CD4-positive, alpha-beta T cell treated with Interferon gamma for 1 hour (primary cell): ENCODE measurements at regions not wholly inside any gene's neighbourhood (a gene's known extent, or its start where the extent isn't known, plus 50 kb on each side); places are given as distances from the start of the nearest gene placed in this dataset.
"Not testable (repeated sequence)": the region's sequence is repeated elsewhere in the genome, so short reads cannot be mapped to it uniquely, and the experiment has no call there.

Experiments
- DNase-seq: peaks from one replicate; pipeline ENCODE4 v3.0.0-alpha.2; 2020

DNA sequence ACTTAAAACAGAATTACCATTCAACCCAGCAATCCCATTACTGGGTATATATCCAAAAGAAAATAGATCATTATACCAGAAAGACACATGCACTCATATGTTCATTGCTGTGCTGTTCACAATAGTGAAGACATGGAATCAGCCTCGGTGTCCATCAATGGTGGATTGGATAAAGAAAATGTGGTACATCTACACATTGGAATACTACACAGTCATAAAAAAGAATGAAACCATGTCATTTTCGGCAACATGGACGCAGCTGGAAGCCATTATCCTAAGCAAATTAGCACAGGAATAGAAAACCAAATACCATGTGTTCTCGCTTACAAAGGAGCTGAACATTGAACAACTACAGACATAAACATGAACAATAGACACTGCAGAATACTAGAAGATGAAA is 244.8 kb upstream of the PROX1 start:
- no peak for DNase-seq

DNA sequence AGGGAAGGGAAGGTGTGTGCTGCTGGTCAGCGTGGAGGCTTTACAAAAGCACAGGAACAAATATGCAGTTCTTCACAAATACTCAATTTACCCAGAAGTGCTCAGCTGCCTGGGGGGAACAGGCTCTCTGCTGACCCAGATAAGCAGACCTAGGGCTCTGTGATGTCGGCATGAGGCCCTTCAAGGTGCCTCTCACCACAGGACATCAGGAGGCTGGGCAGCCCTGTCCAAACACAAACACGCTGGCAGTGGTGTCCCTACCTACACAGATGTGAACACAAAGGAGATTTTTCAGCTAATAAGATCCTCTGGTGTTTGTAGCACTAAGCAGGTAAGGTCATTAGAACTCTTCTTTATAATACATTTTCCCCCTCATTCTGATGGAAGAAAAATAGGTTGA is 243.0 kb upstream of the PROX1 start:
- no peak for DNase-seq

DNA sequence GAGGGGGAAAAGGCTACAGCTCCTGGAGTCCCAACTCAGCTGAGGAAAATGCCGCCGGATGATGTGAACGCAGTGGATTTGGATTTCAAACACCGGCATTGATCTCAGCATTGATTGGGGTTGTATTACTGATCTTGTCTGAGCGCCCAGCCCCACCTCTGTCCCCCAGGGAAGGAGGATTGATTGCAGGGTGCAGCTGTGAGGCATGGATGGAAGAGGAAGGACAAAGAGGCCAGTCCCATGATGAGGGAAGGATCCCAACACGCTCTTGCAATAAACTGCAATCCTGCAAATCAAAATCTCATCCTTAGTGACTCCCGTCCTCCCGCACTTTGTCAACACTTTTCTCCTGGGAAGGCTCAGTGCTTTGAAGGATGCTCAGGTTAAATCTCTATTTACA is 242.3 kb upstream of the PROX1 start:
- no peak for DNase-seq

DNA sequence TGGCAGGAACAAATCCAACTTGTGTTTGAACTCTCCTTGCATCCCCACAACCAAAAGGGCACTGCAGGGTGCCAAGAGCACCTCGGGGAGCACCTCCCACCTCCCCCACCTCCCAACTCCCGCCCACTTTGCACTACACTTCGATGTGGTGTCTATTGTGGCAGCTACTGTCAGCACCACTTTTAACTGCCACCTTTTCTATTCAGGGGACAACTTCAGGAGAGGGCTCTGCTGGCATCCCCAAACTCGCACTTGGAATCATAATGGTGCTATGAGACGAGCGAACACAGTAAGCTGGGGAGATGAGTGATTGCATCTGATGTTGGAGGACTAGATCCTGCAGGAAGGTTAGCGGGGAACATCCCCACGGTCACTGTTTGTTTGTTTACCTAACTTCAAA is 238.2 kb upstream of the PROX1 start:
- no peak for DNase-seq

DNA sequence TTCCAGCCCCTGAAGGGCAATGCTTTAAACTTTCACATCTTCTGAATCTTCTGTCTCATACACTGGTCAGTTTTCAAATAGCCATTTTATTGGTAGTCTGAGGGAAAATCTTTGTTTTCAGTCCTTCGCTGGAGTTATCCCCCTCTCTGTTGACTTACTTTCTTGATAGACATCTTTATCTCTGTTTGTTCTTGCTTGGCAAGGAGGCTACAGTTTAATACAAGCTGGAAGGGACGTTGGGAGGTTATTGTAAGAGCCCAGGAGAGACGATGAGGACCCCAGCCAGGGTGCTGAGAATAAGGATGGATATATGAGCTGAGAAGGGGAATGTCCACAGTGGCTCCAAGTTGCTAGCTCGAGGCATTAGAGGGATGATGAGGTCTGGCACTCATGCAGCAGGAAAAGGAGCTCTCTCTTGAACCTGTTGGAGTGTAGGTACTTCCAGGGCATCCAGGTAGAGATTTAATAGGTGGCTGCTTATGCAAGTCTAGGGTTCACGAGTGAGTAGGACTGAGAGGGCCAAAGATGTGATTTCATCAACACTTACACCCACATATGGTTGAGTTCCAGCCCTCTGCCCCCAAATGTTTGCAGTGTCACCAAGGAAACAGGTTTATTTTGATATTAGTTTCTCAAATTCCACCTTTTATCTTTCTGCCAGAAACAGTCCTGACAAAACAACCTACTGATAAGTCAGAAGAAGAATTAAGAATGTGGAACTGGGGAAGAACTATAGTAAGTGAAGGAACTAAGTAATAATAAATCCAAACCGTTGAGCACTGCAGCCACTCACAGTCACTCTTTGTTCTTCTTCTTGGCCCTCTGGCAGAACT is 237.3 kb upstream of the PROX1 start:
- no peak for DNase-seq

DNA sequence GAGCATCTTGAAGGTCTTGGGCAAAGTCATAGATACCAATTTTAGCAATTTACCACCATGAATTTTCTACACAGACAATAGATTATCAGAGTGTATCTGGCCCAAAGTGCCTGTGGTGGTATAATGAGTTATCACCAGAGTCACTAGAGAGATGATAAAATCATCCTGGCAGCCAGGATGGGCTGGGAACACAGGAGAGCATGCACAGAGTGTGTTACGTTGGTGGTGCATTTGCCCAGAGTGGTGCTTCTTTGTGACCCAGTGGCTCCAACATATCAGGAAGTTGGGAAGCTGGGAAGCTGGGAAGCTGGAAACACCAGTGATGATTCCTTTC is 236.7 kb upstream of the PROX1 start:
- DNase-seq = no peak

DNA sequence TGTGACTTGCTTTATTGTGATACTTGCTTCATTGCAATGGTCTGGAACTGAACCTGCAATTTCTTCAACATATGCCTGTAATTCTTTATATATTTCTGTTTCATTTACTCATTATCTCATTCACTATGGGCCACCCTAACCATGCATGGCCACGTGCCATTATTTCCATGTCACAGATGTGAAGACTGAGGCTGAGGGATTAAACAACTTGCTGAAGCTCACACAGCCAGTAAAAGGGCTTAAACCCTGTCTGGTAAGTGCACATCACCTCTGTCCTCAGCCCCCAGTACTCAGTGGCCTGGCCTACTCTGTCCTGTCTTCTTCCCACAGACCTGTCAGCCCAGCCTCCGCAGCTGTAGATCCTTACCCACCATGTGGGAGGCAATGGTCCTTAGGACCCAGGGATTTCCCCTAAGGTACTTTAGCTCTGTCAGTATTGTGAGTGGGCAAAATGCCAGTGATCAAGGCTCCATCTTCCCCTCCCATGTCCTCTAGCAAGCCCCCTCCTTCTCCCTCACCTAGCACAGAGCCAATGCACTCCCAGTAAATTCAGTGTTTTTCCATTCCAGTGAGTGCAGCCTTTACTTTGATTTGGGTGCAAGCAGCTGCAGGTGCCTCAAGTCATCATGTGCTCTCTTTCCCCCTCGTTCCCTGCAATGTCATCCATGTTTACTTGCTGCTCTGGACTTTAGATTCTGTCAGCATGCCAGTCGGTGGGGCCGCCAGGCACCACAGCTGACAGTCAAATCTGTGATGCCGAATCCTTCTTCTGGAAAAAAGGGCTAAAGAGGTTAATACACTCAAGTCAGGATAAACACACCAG is 228.2 kb upstream of the PROX1 start:
- no peak for DNase-seq

DNA sequence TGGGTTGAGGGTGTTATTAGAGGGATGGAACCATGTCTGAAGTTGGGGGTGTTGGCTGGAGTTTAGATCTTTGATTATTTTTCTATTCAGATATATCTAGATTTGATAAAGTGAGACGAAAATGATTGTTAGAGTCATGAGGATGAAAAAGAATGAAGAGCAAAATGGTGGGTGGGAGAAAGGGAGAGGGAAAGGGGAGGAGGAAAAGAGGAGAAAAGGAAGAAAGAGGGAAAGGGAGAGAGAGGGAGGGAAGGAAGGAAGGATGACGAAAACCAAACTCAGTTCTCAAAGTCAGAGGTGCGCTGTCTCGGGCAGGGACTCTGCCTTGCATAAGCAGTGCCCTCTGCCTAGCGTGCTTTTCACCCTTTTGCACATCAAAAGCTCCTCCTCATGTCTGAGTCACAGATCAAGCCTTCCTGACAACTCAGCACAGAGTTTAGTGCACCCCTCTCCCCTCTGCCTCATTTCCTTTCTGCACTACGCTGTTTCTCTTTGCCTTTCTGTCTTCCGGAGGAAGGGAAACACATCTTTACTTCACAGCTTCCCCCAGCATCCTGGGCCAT is 225.8 kb upstream of the PROX1 start:
- peak; percentile 3 for DNase-seq

DNA sequence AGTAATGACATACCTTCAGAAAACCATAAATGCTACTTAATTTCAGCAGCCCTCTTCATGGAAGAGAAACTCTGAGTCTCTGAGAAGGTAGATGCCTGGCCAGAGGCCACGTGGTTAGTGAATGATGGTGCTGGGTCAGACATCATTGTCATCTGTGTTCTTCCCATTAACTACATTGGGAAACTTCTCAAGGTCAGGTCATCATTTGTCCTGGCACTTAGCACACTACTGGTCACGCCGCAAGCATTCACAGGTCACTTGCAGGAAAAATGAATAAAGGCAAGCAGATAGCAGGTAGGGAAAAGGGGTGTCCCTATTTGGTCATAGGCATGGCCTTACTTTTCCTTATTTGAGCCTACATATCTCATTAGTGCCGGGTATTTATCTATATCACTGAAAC is 220.1 kb upstream of the PROX1 start:
- DNase-seq = no peak

DNA sequence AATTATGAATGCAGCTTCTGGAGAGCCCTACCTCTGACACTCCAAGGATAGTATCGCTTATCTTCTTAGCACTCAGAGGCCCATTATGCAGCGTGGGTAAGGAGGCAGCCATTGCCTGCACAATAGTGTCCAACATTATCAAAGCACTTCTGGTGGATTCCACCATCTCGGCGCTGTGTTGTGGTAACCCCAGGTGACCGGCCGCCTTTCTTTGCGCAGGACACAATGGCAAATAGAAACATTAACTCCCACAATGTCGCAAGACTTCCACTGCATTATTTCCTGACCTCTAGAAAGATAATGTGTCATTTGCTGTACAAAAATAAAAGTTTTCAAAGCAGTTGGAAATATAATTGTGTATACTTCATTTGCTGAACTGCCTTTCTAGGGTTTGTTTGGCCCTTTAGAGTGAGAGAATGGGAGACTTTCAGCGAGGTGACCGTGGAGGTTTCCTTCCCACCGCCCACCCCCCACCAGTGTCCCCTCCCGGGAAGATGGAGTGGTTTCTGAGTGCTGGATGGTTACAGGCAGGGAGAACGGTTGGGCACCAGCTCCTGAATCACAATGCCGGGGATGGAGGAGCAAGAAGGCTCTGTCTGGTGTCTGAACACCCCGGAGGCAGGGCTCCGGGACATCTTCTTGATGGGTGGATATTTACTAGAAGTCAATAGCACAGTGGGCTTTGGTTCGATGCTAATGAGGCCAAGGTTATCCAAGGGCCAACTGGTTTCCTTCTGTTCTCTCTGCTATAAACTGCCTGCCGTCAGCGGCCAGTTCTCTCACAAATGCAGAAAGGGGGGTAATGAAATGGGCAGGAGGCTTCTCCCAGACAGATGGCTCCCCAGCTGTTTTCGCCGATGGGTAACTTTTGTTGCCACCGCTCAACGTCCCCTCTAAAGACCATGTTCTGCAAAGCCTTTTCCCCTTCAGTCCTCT is 215.4 kb upstream of the PROX1 start:
- no peak for DNase-seq

DNA sequence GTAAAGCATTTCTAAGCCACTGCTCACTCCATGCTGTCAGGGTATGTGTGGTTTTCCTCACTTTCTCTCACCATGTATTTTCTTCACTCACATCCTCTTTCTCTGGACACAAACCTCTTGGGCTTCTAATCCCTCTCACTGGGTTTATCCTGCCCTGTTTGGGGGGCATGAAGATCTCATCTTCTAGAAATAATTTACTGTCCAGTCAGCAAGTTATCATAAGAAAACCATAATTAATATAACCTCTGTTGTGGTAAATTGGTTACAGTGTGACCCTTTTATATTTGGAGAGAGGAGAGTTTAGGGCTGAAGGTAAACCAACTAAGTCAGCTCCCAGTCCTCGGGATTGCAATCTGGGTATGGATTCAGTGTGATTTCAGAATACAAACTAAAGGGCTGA is 213.8 kb upstream of the PROX1 start:
- DNase-seq = no peak

DNA sequence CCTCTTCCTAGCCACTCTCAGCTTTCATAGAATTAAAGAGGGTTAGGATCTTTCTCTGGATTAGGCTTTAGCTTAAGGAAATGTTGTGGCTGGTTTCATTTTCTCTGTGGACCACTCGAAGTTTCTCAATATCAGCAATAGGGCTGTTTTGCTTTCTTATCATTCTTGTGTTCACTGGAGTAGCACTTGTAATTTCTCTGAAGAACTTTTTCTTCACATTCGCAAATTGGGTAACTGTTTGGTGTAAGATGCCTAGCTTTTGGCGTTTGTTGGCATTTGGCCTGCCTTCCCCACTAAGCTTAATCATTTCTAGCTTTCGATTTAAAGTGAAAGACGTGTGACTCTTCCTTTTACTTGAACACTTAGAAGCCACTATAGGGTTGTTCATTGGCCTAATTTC is 210.8 kb upstream of the PROX1 start:
- no peak for DNase-seq

DNA sequence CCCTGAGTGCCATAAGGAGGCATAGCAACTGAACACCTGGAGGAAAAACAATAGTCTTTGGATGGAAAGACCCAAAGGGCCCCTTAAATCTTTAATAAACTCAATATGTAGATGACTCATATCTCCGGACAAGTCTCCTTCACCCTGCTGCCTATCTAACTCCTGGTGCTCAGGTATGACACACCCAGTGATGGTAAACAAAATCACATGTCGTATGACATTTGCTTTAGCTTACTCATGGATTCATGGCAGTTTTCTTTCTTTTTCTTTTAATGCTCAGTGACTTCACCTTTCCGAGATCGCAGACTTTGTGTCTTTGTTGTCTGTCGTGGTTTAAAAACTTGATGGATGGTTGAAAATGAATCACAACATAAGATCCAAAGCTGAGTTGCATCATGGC is 208.5 kb upstream of the PROX1 start:
- DNase-seq = no peak

DNA sequence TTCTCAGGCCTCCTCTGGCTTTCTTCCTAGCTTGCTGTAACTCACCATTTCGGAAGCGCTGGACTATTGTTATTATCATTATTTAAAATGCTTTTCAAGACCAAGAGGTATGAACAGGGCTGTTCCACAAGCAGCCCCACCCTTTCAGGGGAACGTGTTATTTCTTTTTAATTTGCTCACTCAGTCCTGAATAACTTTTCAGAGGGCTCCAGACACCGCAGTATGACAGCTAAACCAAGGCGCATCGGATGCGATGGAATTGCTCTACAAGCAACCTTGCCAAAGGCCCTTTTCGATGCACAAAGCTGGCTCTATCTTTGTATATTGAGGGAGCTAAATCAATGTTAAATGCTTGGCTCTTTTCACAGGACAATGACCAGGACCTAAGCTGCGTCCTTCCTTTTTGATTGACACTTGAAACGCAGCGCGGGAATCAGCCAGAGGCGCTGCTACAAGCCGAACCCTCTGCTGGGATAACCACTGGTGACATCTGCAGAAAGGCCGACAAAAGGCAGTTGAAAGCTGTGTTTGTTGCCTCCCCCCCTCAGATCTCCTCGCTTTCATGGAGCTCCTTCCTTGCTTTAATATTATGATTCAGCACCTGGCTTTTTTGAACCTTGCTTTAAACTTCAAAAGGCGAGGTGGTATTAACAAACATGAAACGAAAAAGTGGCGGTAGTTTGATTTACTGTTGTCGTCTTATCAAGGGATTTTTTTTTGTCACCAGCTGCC is 204.7 kb upstream of the PROX1 start:
- DNase-seq = no peak

DNA sequence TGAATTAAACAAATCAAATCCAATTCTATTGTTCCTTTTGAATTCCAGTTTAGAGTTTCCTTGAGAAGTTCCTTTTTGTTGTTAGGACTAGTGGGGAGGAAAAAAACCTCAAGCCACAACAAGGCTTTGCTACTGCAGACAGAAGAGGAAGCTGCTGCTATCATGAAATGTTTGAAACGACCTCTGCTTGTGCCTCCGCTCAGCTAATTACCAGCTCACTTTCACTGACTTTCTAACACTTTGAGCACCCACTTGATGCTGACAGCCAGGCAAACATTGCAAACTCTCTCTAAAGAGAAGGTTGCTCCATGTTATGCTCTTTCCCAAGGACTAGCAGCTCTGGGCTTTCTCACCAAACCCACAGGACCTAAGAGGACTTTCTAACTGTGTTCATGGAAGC is 203.9 kb upstream of the PROX1 start:
- DNase-seq = no peak

DNA sequence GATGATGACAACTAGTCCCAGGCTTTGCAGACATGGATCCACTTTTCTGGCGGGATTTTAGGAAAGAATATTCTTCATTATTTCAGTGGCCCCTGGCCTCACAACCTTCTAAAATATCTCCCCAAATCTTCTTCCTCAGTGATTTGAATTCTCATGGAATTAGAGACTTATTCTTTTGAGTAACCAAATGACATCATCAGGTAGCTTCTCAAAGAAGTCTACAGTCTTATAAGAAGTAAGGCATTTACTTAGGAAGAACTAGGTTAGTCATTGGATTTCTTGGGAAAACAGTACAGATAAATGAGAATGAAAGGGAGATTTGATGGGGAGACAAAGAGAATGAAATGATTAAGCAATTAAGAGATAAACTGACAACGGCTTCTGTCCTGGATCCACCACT is 201.1 kb upstream of the PROX1 start:
- DNase-seq = no peak

DNA sequence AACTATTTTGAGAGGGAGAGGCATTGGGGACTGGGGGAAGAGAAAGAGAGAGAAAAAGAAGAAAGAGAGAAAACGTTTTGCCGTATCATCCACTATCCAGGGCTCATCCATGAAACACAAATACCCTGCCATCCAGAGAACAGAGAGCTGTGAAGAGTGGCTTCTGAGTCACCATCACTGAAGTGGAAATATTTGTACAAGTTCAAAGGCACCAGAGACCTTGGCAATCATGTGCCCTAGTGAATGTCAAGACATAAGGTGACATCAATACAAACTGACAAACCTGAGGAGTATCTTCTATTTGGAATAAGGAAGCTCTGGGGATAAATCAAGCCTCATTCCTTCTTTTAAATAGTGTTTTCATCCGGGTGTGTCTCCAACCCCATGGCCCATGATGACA is 197.2 kb upstream of the PROX1 start:
- DNase-seq = no peak

DNA sequence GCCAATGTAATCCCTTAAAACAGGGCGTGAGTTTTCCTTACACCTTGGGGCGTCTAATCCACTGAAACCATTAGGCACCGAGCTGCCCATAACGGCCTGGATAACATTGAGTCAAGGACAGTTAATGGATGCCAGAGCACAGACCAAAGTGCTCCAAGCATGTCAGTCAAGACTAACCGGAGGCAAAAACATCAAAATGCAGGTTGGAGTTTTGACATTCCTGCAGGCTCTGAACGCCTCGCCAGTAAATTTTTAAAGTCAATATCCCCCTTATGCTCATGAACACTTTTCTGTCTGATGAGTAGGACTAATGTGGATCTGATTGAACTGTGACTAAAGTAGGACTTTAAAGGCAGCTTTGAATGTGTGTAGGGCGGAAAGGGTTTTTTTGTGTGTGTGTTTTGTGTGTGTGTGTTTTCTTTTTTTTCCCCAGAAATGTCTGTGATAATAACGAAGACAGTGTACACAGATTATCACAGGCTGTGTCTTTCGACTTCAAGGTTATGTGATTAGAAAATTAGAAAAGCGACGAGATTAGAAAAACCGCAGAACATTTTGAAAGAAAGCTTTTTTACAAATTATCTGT is 194.2 kb upstream of the PROX1 start:
- DNase-seq = no peak

DNA sequence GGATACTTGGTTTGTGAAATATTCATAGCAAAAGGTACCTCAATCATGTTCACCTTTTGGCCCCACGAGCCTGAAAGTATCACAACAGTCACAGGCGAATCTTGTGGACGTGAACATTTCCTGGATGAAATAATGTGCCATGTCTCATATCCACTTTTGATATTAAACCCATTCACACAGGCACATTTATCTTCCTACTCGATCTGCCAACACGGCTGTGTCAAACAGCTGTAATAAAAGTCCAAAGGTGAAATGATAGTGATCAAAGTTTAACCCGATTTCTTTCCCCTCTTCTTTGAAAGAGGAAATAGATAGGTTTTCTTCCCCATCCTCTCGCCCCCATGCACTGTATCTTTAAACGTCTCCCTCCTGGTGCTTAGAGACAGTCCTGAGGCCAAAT is 191.2 kb upstream of the PROX1 start:
- DNase-seq = no peak

DNA sequence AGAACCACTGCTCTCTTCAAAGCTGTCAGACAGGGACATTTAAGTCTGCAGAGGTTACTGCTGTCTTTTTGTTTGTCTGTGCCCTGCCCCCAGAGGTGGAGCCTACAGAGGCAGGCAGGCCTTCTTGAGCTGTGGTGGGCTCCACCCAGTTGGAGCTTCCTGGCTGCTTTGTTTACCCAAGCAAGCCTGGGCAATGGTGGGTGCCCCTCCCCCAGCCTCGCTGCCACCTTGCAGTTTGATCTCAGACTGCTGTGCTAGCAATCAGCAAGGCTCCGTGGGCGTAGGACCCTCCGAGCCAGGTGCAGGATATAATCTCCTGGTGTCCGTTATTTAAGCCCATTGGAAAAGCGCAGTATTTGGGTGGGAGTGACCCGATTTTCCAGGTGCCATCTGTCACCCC is 179.5 kb upstream of the PROX1 start:
- DNase-seq = not testable (repeated sequence)

DNA sequence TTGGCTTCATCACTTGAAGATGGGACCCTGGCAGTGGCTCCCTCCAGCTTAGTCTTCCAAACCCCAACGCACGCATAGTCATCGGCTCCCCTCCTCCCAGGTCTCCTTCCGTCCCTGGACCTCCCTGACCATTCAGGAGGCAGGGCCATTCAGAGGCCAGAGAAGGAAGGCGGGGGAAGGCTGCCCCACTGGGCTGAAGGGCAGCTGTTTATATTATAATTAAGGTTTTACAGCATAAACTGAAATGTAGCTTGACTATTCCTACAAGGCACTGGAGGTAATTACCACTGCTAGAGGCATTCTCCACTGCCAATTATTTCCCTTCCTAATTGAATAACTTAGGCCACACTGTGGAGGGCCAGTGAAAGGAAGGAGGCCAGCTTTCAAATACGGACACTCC is 170.6 kb upstream of the PROX1 start:
- DNase-seq = no peak
